HuH-7 (cell line): ENCODE measurements at regions not wholly inside any gene's neighbourhood (a gene's known extent, or its start where the extent isn't known, plus 50 kb on each side); places are given as distances from the start of the nearest gene placed in this dataset.
"Not testable (repeated sequence)": the region's sequence is repeated elsewhere in the genome, so short reads cannot be mapped to it uniquely, and the experiment has no call there.

Source experiments
- DNase-seq: peaks from one replicate; pipeline ENCODE4 v3.0.0; 2011; ENCODE audit warnings: low spot score

DNA sequence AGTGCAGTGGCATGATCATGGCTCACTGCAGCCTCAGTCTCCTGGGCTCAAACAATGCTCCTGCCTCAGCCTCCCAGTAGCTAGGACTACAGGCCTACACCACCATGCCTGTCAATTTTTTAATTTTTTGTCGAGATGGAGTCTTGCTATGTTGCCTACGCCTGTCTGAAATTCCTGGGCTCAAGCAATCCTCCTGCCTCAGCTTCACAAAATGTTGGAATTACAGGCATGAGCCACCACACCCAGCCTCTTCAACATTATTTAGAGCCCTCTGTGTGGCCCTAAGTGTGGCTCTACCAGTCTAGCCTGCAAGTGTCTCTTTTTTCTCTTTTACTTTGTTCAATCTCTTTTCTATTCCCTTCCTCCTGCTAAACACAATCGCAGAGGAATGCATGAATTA lies 154.4 kb upstream of the EPB41L4A start:
- no peak for DNase-seq

DNA sequence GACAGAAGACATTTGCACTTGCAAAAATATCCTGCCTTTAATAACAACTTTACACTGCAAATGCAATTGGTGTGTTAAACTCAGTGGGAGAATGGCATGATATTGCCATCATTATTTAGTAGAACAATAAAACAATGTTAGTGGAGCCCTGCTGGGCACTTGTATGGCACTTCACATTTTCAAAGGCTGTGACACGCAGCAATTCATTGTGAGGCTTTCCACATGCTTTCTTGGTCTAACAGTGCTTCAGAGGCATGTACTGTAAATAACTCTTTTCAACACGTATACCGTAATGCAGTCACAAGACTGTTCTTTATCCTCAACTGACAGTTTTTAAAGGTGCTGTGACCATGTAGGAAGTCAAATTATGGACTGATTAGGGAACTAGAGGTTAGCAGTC lies 155.5 kb upstream of the EPB41L4A start:
- DNase-seq = no peak

DNA sequence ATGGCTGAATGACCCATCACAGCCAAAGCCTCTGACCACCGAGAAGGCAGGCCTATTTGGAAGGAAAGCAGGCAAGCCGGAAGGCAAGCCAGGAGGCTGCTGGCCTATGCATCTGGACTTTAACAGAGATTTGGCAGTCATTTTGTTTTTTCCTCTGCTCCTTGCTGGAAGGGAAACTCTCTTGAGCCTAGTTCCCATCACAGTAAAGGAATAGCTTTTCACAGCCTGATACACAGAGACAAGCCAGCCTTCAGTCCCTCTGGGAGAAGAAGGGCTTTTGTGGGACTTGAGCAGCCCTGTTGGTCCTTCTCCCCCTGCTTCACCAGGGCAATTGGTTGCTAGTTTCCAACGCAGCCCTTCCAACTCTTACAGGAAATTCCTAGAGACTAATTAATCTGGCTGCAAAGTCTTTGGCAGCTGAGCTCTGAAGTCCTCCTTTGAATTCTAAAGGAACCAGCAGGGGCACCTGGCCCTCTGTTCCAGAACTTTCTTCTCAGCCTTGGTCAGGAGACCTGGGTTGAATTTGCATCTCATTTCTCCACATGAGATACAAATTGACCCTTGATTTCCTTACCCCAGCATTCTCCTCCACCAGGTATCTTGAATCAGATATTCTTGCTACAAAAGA lies 157.3 kb upstream of the EPB41L4A start:
- DNase-seq = no peak

DNA sequence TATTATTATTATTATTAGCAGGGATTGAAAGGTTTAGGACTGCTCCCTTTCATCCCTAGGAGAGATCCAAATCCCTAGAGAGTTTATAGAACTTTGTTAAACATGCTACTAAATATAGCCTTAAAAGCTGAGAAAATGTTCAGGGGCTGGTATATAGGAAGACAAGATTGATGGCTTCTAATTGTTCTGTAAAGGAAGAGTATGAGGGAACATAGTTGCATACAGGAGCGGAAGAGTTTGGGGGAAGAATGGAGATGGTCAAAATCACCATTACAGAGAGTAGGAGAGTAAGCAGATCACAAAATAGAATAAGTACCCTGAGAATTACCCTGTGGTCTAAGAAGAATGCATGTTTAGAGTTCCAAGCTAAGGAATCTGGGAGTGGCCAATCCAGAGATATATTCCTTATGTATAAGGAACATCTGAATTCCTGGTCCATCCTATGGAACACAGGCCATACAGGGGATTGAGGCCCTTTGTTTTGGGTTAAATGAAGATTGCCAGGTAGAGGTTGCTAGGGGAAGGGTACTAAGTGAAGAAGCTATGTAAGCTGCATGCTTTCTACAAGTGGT lies 158.0 kb upstream of the APC start:
- DNase-seq = no peak

GRCh38 chr5:112581811-112582320 lies 155.8 kb upstream of the APC start:
- no peak for DNase-seq

- no peak for DNase-seq
Measured at GRCh38 chr5:112583166-112583565, 154.5 kb upstream of the APC start.

GRCh38 chr5:112584781-112585180 lies 152.9 kb upstream of the APC start:
- DNase-seq = no peak

GRCh38 chr5:112586596-112587062 lies 151.1 kb upstream of the APC start:
- no peak for DNase-seq

DNA sequence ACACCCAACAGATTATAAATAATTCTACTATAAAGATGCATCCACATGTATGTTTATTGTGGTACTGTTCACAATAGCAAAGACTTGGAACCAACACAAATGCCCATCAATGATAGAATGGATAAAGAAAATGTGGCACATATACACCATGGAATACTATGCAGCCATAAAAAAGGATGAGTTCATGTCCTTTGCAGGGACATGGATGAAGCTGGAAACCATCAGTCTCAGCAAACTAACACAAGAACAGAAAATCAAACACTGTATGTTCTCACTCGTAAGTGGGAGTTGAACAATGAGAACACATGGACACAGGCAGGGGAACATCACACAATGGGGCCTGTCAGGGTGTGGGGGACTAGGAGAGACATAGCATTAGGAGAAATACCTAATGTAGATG lies 146.8 kb upstream of the APC start:
- DNase-seq = not testable (repeated sequence)

GRCh38 chr5:112594095-112594850 lies 143.4 kb upstream of the APC start:
- DNase-seq = no peak

- DNase-seq = no peak
Measured at GRCh38 chr5:112594941-112595340, 142.7 kb upstream of the APC start.

DNA sequence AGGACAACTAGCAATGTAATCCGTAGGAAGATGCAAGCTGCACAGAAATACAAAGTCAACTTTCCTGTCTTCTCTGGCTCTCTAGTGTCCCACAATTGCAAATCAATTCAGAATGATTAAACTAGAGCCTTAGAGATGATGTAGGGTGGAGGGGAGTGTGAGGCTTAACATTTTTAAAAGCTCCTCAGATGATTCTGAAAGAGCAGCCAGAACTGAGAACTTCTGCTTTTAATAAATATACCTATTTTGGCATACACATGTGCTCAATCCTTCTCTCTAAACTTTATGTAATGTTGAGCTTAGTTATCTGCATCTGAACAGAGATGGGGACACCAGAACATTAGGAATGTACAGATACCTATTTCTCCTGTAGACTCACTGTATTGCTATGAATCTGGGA lies 139.9 kb upstream of the APC start:
- no peak for DNase-seq

GRCh38 chr5:112600510-112600909 lies 137.2 kb upstream of the APC start:
- DNase-seq = not testable (repeated sequence)

DNA sequence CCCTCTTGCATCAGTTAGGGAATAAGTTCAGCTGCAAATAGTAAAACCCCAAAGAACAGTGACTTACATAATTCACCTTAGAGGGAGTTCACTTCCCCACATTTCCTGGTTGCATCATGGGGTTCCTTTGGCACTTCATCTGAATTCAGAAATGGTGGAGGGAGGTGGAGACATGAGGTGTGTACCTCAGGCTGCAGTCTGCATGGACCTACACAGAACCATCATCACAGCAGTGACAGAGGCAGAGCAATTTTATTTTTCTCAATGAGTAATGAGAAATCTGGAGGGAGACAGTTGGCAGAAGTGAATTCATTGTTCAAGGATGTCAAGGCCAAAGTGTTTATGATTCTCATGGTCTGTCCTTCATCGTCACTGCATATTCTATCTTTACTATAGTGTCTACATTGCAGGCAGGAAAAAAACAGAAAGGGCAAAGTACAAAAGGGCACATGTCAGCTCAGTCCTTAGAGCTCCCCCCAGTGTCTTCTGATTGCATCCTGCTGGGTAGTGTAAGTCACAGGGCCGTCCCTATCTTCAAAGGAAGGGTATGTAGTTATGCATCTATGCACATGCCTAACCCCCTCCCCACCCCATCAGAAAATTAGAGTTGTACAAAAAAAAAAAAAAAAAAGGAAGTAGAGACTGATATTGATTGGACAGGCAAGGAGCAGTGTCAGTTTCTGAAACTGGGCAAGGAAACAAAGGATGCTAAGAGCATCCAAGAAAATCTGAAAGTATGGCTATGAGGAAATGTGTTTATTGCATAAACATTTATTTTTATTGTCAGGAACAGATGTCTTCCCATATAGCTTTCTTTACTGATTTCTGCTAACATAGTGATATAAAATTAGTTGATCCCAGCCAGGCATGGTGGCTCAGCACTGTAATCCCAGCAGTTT lies 132.7 kb upstream of the APC start:
- peak; percentile 21 for DNase-seq

DNA sequence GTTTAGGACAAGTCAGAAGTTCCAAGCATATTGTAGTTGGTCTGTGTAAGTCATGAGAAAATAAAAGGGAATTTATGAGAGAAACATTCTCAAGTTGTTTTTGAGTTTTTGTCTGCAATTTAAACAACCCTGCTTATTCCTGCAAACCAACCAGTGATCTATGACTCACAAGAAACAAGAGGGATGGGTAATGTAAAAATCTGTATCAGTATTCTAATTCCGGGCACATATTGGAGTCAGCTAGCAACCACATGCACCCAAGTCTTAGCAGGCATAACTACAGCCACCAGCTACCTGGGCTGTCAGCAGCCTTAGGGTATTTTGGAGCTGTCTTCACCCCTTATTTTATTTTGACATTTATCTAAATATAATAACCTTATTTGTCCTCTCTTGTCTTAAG lies 128.7 kb upstream of the APC start:
- no peak for DNase-seq

DNA sequence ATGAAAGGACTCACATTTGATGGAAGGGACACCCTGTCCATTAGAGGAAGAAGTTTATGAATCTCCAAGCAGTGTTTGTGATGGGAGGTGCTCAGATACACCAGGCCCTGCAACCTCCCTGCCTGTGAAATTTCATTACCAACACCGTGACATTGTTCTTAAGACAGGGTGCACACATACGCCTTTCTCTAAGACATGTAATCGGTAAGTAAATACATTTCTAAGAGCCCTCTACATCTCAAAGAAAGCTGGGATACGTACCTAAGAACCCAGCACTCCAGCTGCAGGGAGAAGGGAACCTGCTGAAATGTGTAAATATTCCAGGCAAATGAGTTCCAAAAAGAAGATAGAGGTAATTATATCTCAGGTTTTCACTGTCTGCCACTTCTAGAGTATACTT lies 125.0 kb upstream of the APC start:
- no peak for DNase-seq

DNA sequence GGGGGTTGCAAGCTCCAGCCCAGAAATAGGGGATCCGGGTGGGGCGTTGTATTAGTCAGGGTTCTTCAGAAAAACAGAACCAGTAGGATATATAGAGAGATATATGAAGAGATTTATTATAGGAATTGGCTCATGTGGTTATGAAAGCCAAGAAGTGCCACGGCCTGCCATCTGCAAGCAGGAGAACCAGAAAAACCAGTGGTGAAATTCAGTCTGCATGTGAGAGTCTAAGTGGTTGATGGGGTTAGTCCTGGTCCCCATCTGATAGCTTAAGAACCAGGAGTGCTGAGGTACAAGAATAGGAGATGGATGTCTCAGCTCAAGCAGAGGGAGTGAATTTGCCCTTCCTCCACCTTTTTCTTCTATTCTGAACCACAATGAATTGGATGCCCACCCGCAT lies 123.4 kb upstream of the APC start:
- DNase-seq = no peak

DNA sequence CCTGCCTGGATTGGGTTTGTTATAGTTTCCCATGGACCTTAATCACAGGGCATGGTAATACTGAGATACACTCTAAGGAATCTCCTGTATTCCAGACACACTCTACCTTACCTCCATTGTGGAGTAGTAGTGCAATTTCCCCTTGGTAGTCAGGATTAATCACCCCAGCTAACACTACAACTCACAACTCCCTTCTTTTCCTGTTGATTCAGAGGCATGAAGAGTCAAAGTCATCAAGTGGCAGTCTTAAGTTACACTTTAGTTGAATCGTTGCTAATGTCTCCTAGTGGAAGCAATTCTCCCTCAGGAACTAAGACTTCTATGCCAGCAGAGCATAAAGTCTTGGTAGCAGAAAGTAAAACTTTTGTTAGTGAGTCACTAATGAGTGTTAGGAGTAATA lies 122.7 kb upstream of the APC start:
- DNase-seq = no peak

- DNase-seq = no peak
Measured at GRCh38 chr5:112616812-112617547, 120.7 kb upstream of the APC start.

DNA sequence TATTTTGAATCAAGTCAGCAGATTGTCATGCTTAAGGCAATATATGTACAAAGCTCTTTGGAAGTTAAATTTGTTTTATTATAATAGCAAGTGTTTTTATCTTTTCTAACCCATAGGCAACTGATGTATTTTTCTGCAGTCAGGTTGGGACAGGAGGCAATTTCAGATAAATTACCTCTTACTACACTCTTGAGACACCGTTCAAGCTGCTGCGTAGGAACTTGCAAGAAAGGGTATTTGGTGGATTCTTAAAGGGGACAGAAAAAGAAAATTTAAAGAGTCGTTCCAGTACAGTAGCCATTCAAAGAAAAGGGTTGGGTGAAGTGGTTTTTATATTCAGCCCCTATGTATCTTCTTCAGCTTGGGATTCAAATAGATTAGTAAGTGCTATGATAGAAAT lies 112.4 kb upstream of the APC start:
- no peak for DNase-seq

- DNase-seq = no peak
Measured at GRCh38 chr5:112625689-112626438, 111.8 kb upstream of the APC start.
